Peyer's patch (tissue), 4 donors: ENCODE measurements at regions not wholly inside any gene's neighbourhood (a gene's known extent, or its start where the extent isn't known, plus 50 kb on each side); places are given as distances from the start of the nearest gene placed in this dataset.

Experiments used
- DNase-seq, 3 donors: peaks; one replicate each; pipeline ENCODE4 v3.0.0-alpha.2; 2017 to 2019
- H3K27ac ChIP-seq, 4 donors: fragments of 200-600 bp; sonication (generic); one replicate each; pipeline ENCODE4 v1.5.1; 2016 to 2019
- H3K27me3 ChIP-seq, 2 donors: fragments of 200-600 bp; sonication (generic); one replicate each; pipeline ENCODE4 v1.5.1; 2019
- H3K36me3 ChIP-seq, 3 donors: fragments of 200-600 bp; sonication (generic); one replicate each; pipeline ENCODE4 v1.5.1; 2016 to 2019
- H3K4me1 ChIP-seq, 4 donors: fragments of 200-600 bp; sonication (generic); one replicate each; pipeline ENCODE4 v1.5.1; 2016 to 2019
- H3K4me3 ChIP-seq, 4 donors: fragments of 200-600 bp; sonication (generic); 1 replicate in 3 of 4; 2 replicates in 1 of 4; pipeline ENCODE4 v1.5.1; 2016 to 2019; ENCODE audit warnings: mild to moderate bottlenecking in 1 of 4
- H3K9me3 ChIP-seq, 4 donors: fragments of 200-600 bp; sonication (generic); one replicate each; pipeline ENCODE4 v1.5.1; 2016 to 2019; ENCODE audit warnings: mild to moderate bottlenecking in 1 of 4
- POLR2A ChIP-seq, 2 donors: fragments of 450-650 bp; IDR thresholded peaks; one replicate each; pipeline ENCODE4 v1.5.1; 2017; ENCODE audit warnings: antibody characterized with exemption in 2 of 2, mild to moderate bottlenecking in 2 of 2, moderate library complexity in 2 of 2
- TF ChIP-seq, protein P1 (sequence below), 6 experiments: fragments of 450-650 bp in 4 of 6; fragments of 200-600 bp in 2 of 6; sonication (generic) in 1 of 6; IDR thresholded peaks; one replicate each; pipeline ENCODE4 v1.5.1; 2017 to 2019; ENCODE audit warnings: antibody characterized with exemption in 6 of 6, mild to moderate bottlenecking in 3 of 6, moderate library complexity in 1 of 6

DNA sequence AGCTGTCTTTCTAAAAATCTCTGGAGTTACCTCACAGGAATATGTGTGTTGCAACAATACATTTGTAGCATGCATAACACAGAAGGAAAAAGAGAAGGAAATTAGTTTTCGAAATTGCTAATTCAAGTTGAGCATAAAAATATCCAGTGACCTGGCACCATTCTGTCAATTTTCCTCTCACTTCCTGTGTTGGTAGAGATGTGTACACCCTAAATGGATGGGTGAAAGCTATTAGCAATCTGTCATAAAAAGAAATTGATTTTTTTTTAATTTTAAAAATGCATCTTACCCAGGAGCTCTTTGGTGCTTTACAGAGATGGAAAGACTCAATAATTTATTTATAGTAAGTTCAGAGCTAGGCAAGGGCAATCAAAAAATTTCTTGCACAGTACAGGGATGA is 333.3 kb upstream of the TMEM229A start:
- no peaks in the 10 kb centered on the region for H3K4me1 ChIP-seq
- H3K9me3 ChIP-seq, result no peaks in the 10 kb centered on the region
- TF ChIP-seq POLR2A (IDR thresholded peaks at IDR 0.05), result no peak
- TF ChIP-seq, protein P1, sequence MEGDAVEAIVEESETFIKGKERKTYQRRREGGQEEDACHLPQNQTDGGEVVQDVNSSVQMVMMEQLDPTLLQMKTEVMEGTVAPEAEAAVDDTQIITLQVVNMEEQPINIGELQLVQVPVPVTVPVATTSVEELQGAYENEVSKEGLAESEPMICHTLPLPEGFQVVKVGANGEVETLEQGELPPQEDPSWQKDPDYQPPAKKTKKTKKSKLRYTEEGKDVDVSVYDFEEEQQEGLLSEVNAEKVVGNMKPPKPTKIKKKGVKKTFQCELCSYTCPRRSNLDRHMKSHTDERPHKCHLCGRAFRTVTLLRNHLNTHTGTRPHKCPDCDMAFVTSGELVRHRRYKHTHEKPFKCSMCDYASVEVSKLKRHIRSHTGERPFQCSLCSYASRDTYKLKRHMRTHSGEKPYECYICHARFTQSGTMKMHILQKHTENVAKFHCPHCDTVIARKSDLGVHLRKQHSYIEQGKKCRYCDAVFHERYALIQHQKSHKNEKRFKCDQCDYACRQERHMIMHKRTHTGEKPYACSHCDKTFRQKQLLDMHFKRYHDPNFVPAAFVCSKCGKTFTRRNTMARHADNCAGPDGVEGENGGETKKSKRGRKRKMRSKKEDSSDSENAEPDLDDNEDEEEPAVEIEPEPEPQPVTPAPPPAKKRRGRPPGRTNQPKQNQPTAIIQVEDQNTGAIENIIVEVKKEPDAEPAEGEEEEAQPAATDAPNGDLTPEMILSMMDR (IDR thresholded peaks at IDR 0.05), result no peak
- H3K4me3 ChIP-seq, result no peak overlapping the region
- H3K36me3 ChIP-seq, result no peaks in the 10 kb centered on the region
- H3K27ac ChIP-seq, result no peak overlapping the region
- no peaks in the 10 kb centered on the region for H3K27me3 ChIP-seq
- no peak for DNase-seq

DNA sequence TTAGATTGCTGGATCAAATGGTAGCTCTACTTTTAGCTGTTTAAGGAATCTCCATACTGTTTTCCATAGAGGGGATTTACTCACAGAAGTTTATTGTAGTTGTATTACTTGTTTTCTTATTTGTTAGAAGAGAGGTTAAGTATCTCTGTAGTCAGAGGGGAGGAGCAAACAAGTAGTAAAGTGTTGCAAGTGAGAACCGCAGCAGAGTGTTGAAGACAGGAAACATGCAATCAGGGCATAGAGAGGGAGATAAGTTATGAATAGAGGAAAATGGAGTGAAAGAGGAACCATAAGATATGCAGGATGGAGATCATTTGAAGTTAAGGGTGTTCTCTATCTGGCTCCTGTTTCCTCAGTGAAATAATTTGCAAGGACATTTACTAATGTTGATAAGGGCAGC is 331.4 kb upstream of the TMEM229A start:
- DNase-seq, result no peak
- TF ChIP-seq, protein P1 (IDR thresholded peaks at IDR 0.05), result no peak
- no peaks in the 10 kb centered on the region for H3K36me3 ChIP-seq
- no peaks in the 10 kb centered on the region for H3K9me3 ChIP-seq
- H3K27ac ChIP-seq, result no peak overlapping the region
- H3K4me3 ChIP-seq, result no peak overlapping the region
- no peaks in the 10 kb centered on the region for H3K27me3 ChIP-seq
- no peaks in the 10 kb centered on the region for H3K4me1 ChIP-seq

DNA sequence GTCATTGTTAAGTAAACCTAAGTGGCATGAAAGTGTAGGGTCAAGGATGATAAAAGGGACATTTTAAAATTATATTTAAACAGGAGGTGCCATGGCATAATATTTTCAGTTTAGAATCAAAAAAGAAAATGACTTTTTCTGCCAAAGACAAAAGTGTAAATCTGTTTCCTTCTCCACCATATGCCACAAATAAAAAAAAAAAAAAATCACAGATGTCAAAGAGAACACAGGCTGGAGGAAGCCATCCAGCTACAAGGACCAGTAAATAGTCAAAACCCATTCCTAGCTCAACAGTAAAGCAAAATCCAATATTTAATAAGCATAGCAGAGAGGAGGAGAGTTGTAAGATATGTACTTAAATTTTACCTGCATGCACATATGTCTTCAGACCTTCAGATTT is 321.3 kb upstream of the TMEM229A start:
- DNase-seq, result no peak
- Histone ChIP-seq H3K27me3 (no peaks in the 10 kb centered on the region), H3K27ac (no peak overlapping the region), H3K4me1 (no peaks in the 10 kb centered on the region), H3K4me3 (no peak overlapping the region), H3K9me3 (no peaks in the 10 kb centered on the region), H3K36me3 (no peaks in the 10 kb centered on the region)
- TF ChIP-seq POLR2A (IDR thresholded peaks at IDR 0.05), result no peak
- TF ChIP-seq, protein P1 (IDR thresholded peaks at IDR 0.05), result no peak

DNA sequence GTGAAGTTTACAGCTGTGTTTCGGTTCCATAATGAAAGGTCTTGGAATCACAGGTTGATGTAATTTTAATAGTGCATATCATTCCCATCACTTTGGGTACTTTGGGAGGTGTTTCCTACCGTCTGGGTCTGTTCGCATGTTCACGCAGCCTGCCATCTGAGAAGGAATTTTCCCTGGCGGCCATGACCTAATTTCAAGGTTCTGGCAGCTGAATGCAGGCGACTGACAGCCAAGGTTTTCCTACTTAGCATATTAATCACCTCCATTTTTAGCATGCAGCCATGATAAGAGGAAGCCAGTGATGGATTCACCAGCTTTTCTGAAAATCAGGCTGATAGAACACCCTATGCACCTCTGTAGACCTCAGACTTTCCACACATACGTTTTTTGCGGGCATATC is 319.1 kb upstream of the TMEM229A start:
- H3K4me3 ChIP-seq, result no peak overlapping the region
- H3K36me3 ChIP-seq, result no peaks in the 10 kb centered on the region
- TF ChIP-seq POLR2A (IDR thresholded peaks at IDR 0.05), result no peak
- TF ChIP-seq, protein P1 (IDR thresholded peaks at IDR 0.05), result no peak
- no peaks in the 10 kb centered on the region for H3K27me3 ChIP-seq
- no peak for DNase-seq
- no peak overlapping the region for H3K27ac ChIP-seq
- H3K4me1 ChIP-seq, result no peaks in the 10 kb centered on the region
- no peaks in the 10 kb centered on the region for H3K9me3 ChIP-seq

DNA sequence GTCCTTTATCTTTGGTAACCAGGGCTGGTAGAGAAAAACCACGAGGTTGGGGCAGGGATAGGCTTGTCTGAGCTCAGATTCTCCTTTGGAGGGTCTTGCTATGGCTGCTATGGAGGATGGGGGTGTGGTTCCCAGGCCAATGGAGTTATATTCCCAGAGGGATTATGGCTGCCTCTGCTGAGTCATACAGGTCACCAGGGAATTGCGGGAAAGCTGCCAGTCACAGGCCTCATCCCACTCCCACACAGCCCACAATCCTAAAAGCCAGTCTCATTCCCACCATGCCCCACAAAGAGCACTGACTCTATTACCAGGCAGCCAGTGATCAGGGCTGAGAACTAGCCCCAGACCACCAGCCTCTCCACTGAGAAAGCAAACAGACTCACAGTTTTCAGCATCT is 316.6 kb upstream of the TMEM229A start:
- no peak overlapping the region for H3K4me3 ChIP-seq
- no peak overlapping the region for H3K27ac ChIP-seq
- TF ChIP-seq POLR2A (IDR thresholded peaks at IDR 0.05), result no peak
- TF ChIP-seq, protein P1 (IDR thresholded peaks at IDR 0.05), result no peak
- H3K4me1 ChIP-seq, result no peaks in the 10 kb centered on the region
- no peaks in the 10 kb centered on the region for H3K27me3 ChIP-seq
- H3K36me3 ChIP-seq, result no peaks in the 10 kb centered on the region
- H3K9me3 ChIP-seq, result no peaks in the 10 kb centered on the region
- no peak for DNase-seq

DNA sequence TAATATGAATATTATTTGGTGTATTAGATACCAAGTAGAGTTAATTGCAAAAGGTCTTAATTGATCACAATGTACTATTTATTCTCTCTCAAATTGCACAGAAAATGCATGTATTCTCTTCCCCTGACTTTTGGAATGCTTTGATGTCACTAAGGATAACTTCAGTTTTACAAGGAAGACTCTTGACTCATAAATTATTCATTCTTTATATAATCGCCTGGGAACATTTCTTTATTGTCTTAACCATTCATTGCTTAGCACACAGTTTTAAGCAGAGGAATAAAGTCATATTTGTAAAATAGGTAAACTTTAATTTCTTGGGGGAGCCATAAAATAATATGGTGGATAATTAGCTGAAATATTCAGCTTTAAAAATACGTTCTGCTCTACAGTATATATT is 306.0 kb upstream of the TMEM229A start:
- no peak overlapping the region for H3K4me3 ChIP-seq
- no peak overlapping the region for H3K27ac ChIP-seq
- no peaks in the 10 kb centered on the region for H3K9me3 ChIP-seq
- no peaks in the 10 kb centered on the region for H3K4me1 ChIP-seq
- TF ChIP-seq POLR2A (IDR thresholded peaks at IDR 0.05), result no peak
- TF ChIP-seq, protein P1 (IDR thresholded peaks at IDR 0.05), result no peak
- no peaks in the 10 kb centered on the region for H3K36me3 ChIP-seq
- H3K27me3 ChIP-seq, result no peaks in the 10 kb centered on the region
- DNase-seq, result no peak
